Endothelial cell of umbilical vein (primary cell): ENCODE measurements at regions not wholly inside any gene's neighbourhood (a gene's known extent, or its start where the extent isn't known, plus 50 kb on each side); places are given as distances from the start of the nearest gene placed in this dataset.

Experiments used
- BruUV-seq: library from RNA; stranded (reverse); fragments of 400-500 nt; replicated peaks from 2 replicates; lab custom pipeline; 2021; lab: Mats Ljungman, UMichigan
- CTCF ChIA-PET: fragments of 300-600, 350-600 bp; sonication (Branson Sonifier 250); formaldehyde crosslinking; loops from one replicate; lab custom pipeline; 2021; ENCODE audit warnings: antibody characterized with exemption, inconsistent platforms; lab: Charles Lee
- POLR2A ChIA-PET: fragments of 300-600, 350-600 bp; sonication (Branson Sonifier 250); formaldehyde crosslinking; loops from one replicate; lab custom pipeline; 2021; ENCODE audit warnings: antibody characterized with exemption, inconsistent platforms; lab: Charles Lee
- DNase-seq: peaks from one replicate; pipeline ENCODE4 v3.0.0-alpha.2; 2011; ENCODE audit warnings: low read depth, low spot score
- FAIRE-seq: peaks from 2 replicates; lab custom pipeline; 2011; peaks lifted over from hg19 to GRCh38; lab: Jason Lieb, UNC
- H2AFZ ChIP-seq: 2 replicates; pipeline ENCODE4 v1.6.0; 2012; ENCODE audit warnings: low read depth, low read length, control low read depth, inconsistent platforms
- H3K27ac ChIP-seq: 2 replicates; pipeline ENCODE4 v1.5.1; 2011; ENCODE audit warnings: low read depth, mild to moderate bottlenecking, control low read depth, low read length, moderate library complexity; ENCODE audit not compliant: insufficient read depth
- H3K27me3 ChIP-seq, 2 experiments: 2 replicates each; pipeline versions ENCODE4 v1.6.0 to v1.6.1; 2011; ENCODE audit warnings: low read length in 2 of 2, mixed read lengths in 1 of 2; ENCODE audit not compliant: control insufficient read depth in 2 of 2, insufficient read depth in 2 of 2
- H3K36me3 ChIP-seq, 2 experiments: 2 replicates in 1 of 2; 3 replicates in 1 of 2; pipeline ENCODE4 v1.5.1; 2011; ENCODE audit warnings: low read length in 2 of 2, mild to moderate bottlenecking in 1 of 2, moderate library complexity in 1 of 2; ENCODE audit not compliant: control insufficient read depth in 2 of 2, insufficient read depth in 2 of 2; ENCODE audit errors: extremely low read depth in 1 of 2
- H3K4me1 ChIP-seq: 3 replicates; pipeline ENCODE4 v1.5.1; 2011; ENCODE audit warnings: mild to moderate bottlenecking, low read length; ENCODE audit not compliant: control insufficient read depth, insufficient read depth; ENCODE audit errors: extremely low read depth
- H3K4me2 ChIP-seq: 2 replicates; pipeline ENCODE4 v1.6.1; 2011; ENCODE audit warnings: low read length, control low read depth, mixed read lengths; ENCODE audit not compliant: insufficient read depth
- H3K4me3 ChIP-seq, 3 experiments: fragments of 200-600 bp in 1 of 3; sonication (generic), shearing (Covaris generic) in 1 of 3; replicated peaks in 1 of 3; 2 replicates each; pipeline ENCODE4 v1.5.1; 2011 to 2016; ENCODE audit warnings: control low read depth in 3 of 3, low read length in 3 of 3, mild to moderate bottlenecking in 2 of 3, inconsistent platforms in 1 of 3, low read depth in 1 of 3, moderate library complexity in 1 of 3; ENCODE audit not compliant: insufficient read depth in 1 of 3
- H3K79me2 ChIP-seq: 2 replicates; pipeline ENCODE4 v1.6.0; 2012; ENCODE audit warnings: low read length, inconsistent platforms; ENCODE audit not compliant: control insufficient read depth, insufficient read depth
- H3K9ac ChIP-seq: replicated peaks from 2 replicates; pipeline ENCODE3; 2011; ENCODE audit warnings: low read length, control low read depth; ENCODE audit not compliant: insufficient read depth; ENCODE audit errors: extremely low read depth
- H3K9me1 ChIP-seq: replicated peaks from 3 replicates; pipeline ENCODE4 v1.6.0; 2011; ENCODE audit warnings: mild to moderate bottlenecking, low read length; ENCODE audit not compliant: control insufficient read depth, insufficient read depth; ENCODE audit errors: extremely low read depth
- H3K9me3 ChIP-seq: replicated peaks from 2 replicates; pipeline ENCODE4 v1.5.1; 2012; ENCODE audit warnings: low read length, inconsistent platforms; ENCODE audit not compliant: control insufficient read depth, insufficient read depth
- H4K20me1 ChIP-seq: replicated peaks from 2 replicates; pipeline ENCODE3; 2011; ENCODE audit warnings: mild to moderate bottlenecking, low read length; ENCODE audit not compliant: control insufficient read depth, insufficient read depth; ENCODE audit errors: extremely low read depth
- EZH2 ChIP-seq: IDR thresholded peaks from 2 replicates; pipeline ENCODE4 v1.6.1; 2012; ENCODE audit warnings: borderline replicate concordance, low read depth, mild to moderate bottlenecking, moderate library complexity, low read length, inconsistent platforms; ENCODE audit not compliant: severe bottlenecking
- FOS ChIP-seq: IDR thresholded peaks from 2 replicates; pipeline ENCODE4 v1.6.1; 2011; ENCODE audit warnings: mild to moderate bottlenecking, low read length, moderate library complexity, borderline replicate concordance; ENCODE audit not compliant: insufficient read depth
- GATA2 ChIP-seq: IDR thresholded peaks from 2 replicates; pipeline ENCODE4 v1.7.0; 2011; ENCODE audit warnings: low read depth, mild to moderate bottlenecking, moderate library complexity, mixed read lengths, low read length; ENCODE audit not compliant: insufficient read length, insufficient read depth
- JUN ChIP-seq: IDR thresholded peaks from 2 replicates; pipeline ENCODE4 v1.6.1; 2011; ENCODE audit warnings: borderline replicate concordance, low read depth; ENCODE audit not compliant: insufficient read length, insufficient read depth
- MAX ChIP-seq: IDR thresholded peaks from 2 replicates; pipeline ENCODE4 v1.6.1; 2011; ENCODE audit not compliant: insufficient read depth, insufficient read length
- MYC ChIP-seq: IDR thresholded peaks from one replicate; pipeline ENCODE4 v1.6.1; 2011; ENCODE audit warnings: mild to moderate bottlenecking, low read depth, low read length
- POLR2A ChIP-seq: IDR thresholded peaks from 2 replicates; pipeline ENCODE4 v1.6.1; 2012; ENCODE audit warnings: low read depth, mild to moderate bottlenecking, control low read depth, low read length
- POLR2AphosphoS5 ChIP-seq: IDR thresholded peaks from 2 replicates; pipeline ENCODE4 v1.6.1; 2012; ENCODE audit warnings: low read depth, mild to moderate bottlenecking, control low read depth, low read length, moderate library complexity; ENCODE audit not compliant: insufficient read depth
- dilution Hi-C: fragments of 300-500 bp; cut with MboI; formaldehyde crosslinking; loops from one replicate; pipeline ENCODE4 v1.15.0; 2019; ENCODE audit warnings: low sequenced_read_pairs; ENCODE audit not compliant: extremely low pct_ligation_motif_present
- intact Hi-C: fragments of 100-400 bp; cut with micrococcal nuclease; formaldehyde crosslinking; loops from one replicate; pipeline ENCODE4 v1.10.0; 2022
- TF ChIP-seq, protein P1 (sequence below), 2 donors: IDR thresholded peaks; 1 replicate in 1 of 2; 2 replicates in 1 of 2; pipeline ENCODE4 v1.5.1; 2011; ENCODE audit warnings: low read length in 2 of 2, mild to moderate bottlenecking in 2 of 2, moderate library complexity in 2 of 2, control low read depth in 1 of 2, inconsistent platforms in 1 of 2, low read depth in 1 of 2; ENCODE audit not compliant: insufficient read depth in 1 of 2; ENCODE audit errors: extremely low read depth in 1 of 2

GRCh38 chr10:78162853-78163252, 129.2 kb downstream of the RPS24 start:
- no TSS peak for BruUV-seq
- H3K79me2 ChIP-seq: no peaks in the 10 kb centered on the region
- no peaks in the 10 kb centered on the region for H3K27me3 ChIP-seq
- no peaks in the 10 kb centered on the region for H3K36me3 ChIP-seq
- dilution Hi-C loops: no loop called here
- H3K27ac ChIP-seq: no peak overlapping the region
- no peak overlapping the region for H3K4me3 ChIP-seq
- no peaks in the 10 kb centered on the region for H3K9me1 ChIP-seq
- H3K4me1 ChIP-seq: no peaks in the 10 kb centered on the region
- ChIA-PET POLR2A (no interaction called here), CTCF (no interaction called here)
- H3K9ac ChIP-seq: no peak overlapping the region
- no peaks in the 10 kb centered on the region for H3K9me3 ChIP-seq
- H4K20me1 ChIP-seq: no peaks in the 10 kb centered on the region
- FAIRE-seq (no peak), DNase-seq (no peak)
- no peak overlapping the region for H2AFZ ChIP-seq
- TF ChIP-seq POLR2AphosphoS5 (no peak), MYC (no peak), MAX (no peak), POLR2A (no peak), JUN (no peak), GATA2 (no peak), EZH2 (no peak), FOS (no peak)
- TF ChIP-seq, protein P1, sequence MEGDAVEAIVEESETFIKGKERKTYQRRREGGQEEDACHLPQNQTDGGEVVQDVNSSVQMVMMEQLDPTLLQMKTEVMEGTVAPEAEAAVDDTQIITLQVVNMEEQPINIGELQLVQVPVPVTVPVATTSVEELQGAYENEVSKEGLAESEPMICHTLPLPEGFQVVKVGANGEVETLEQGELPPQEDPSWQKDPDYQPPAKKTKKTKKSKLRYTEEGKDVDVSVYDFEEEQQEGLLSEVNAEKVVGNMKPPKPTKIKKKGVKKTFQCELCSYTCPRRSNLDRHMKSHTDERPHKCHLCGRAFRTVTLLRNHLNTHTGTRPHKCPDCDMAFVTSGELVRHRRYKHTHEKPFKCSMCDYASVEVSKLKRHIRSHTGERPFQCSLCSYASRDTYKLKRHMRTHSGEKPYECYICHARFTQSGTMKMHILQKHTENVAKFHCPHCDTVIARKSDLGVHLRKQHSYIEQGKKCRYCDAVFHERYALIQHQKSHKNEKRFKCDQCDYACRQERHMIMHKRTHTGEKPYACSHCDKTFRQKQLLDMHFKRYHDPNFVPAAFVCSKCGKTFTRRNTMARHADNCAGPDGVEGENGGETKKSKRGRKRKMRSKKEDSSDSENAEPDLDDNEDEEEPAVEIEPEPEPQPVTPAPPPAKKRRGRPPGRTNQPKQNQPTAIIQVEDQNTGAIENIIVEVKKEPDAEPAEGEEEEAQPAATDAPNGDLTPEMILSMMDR (IDR thresholded peaks at IDR 0.05; ENCODE audit: extremely low read depth in 1 of 2, insufficient read depth in 1 of 2, low read depth in 1 of 2, low read length in 2 of 2): no peak
- no peak overlapping the region for H3K4me2 ChIP-seq
- intact Hi-C loops: no loop called here
